HCT116 (cell line): ENCODE measurements at regions not wholly inside any gene's neighbourhood (a gene's known extent, or its start where the extent isn't known, plus 50 kb on each side); places are given as distances from the start of the nearest gene placed in this dataset.

Experiments
- ATAC-seq: fragments of 200-7000 bp; cut with Tn5 transposase; 2 replicates; pipeline ENCODE4 v1.9.1; 2020; ENCODE audit warnings: mild to moderate bottlenecking, moderate library complexity
- BruUV-seq: library from RNA; stranded (reverse); fragments of 400-500 nt; replicated peaks from 2 replicates; lab custom pipeline; 2021; lab: Mats Ljungman, UMichigan
- CTCF ChIA-PET: fragments of 300-600 bp; sonication (Branson Sonifier 250); formaldehyde crosslinking; loops from one replicate; lab custom pipeline; 2021; ENCODE audit warnings: antibody characterized with exemption; lab: Charles Lee
- POLR2A ChIA-PET: fragments of 300-600, 350-600 bp; sonication (Branson Sonifier 250); formaldehyde crosslinking; loops from one replicate; lab custom pipeline; 2021; ENCODE audit warnings: antibody characterized with exemption; lab: Charles Lee
- RAD21 ChIA-PET, 2 experiments: fragments of 300-600 bp; sonication (Branson Sonifier 250); formaldehyde crosslinking; loops; one replicate each; lab custom pipeline; 2023; ENCODE audit warnings: low total read pairs in 2 of 2; ENCODE audit not compliant: uncharacterized antibody in 2 of 2, unreplicated experiment in 2 of 2, low non-redundant PET in 1 of 2; lab: Charles Lee
- DNase-seq: peaks from one replicate; pipeline ENCODE4 v3.0.0-alpha.2; 2010; ENCODE audit warnings: low read depth, low spot score
- H2AFZ ChIP-seq: fragments of 200-600 bp; shearing (Covaris generic), sonication (generic); 2 replicates; pipeline ENCODE4 v1.6.1; 2017; ENCODE audit warnings: low read depth, mixed run types, mixed read lengths, antibody characterized with exemption, low read length; ENCODE audit not compliant: poor library complexity, severe bottlenecking
- H3K27ac ChIP-seq: 2 replicates; pipeline ENCODE4 v1.5.1; 2012; ENCODE audit warnings: low read depth, low read length
- H3K27me3 ChIP-seq: fragments of 200-600 bp; sonication (generic); 2 replicates; pipeline ENCODE4 v1.6.1; 2016; ENCODE audit warnings: mixed run types, low read length, mixed read lengths; ENCODE audit not compliant: insufficient read depth
- H3K36me3 ChIP-seq, 2 experiments: fragments of 200-500 bp in 1 of 2; fragments of 200-600 bp in 1 of 2; sonication (Bioruptor generic) in 1 of 2; sonication (generic) in 1 of 2; 2 replicates each; pipeline versions ENCODE4 v1.5.1 to v1.6.1; 2014 to 2016; ENCODE audit warnings: low read length in 2 of 2, inconsistent platforms in 1 of 2, mixed read lengths in 1 of 2, mixed run types in 1 of 2; ENCODE audit not compliant: insufficient read depth in 2 of 2, control insufficient read depth in 1 of 2
- H3K4me1 ChIP-seq, 2 experiments: fragments of 200-600 bp in 1 of 2; sonication (generic) in 1 of 2; 2 replicates each; pipeline versions ENCODE4 v1.5.1 to v1.6.1; 2012 to 2017; ENCODE audit warnings: low read length in 2 of 2, inconsistent platforms in 1 of 2, mild to moderate bottlenecking in 1 of 2, mixed read lengths in 1 of 2, mixed run types in 1 of 2, moderate library complexity in 1 of 2; ENCODE audit not compliant: insufficient read depth in 2 of 2, control insufficient read depth in 1 of 2
- H3K4me2 ChIP-seq: fragments of 200-600 bp; sonication (generic); 2 replicates; pipeline ENCODE4 v1.6.1; 2017; ENCODE audit warnings: mixed run types, low read length, mixed read lengths
- H3K4me3 ChIP-seq, 2 experiments: fragments of 200-600 bp in 1 of 2; sonication (generic) in 1 of 2; replicated peaks in 1 of 2; 2 replicates each; pipeline ENCODE4 v1.5.1; 2011 to 2016; ENCODE audit warnings: low read length in 2 of 2, control low read depth in 1 of 2, low read depth in 1 of 2, mild to moderate bottlenecking in 1 of 2, mixed read lengths in 1 of 2, mixed run types in 1 of 2
- H3K79me2 ChIP-seq: fragments of 200-600 bp; sonication (generic); 2 replicates; pipeline ENCODE4 v1.6.1; 2017; ENCODE audit warnings: mild to moderate bottlenecking, mixed run types, low read length, moderate library complexity, mixed read lengths; ENCODE audit not compliant: insufficient read depth
- H3K9ac ChIP-seq: fragments of 200-600 bp; sonication (generic); 2 replicates; pipeline ENCODE4 v1.6.1; 2016; ENCODE audit warnings: low read length, mixed read lengths
- H3K9me2 ChIP-seq: fragments of 200-600 bp; sonication (generic), shearing (Covaris generic); 2 replicates; pipeline ENCODE4 v1.6.1; 2017; ENCODE audit warnings: mixed run types, mild to moderate bottlenecking, moderate library complexity; ENCODE audit not compliant: insufficient read depth
- H3K9me3 ChIP-seq, 2 experiments: fragments of 200-500 bp in 1 of 2; fragments of 200-600 bp in 1 of 2; sonication (Bioruptor generic) in 1 of 2; sonication (generic) in 1 of 2; 2 replicates each; pipeline ENCODE4 v1.6.1; 2014 to 2017; ENCODE audit warnings: low read length in 2 of 2, mixed read lengths in 2 of 2, inconsistent platforms in 1 of 2, low read depth in 1 of 2, mild to moderate bottlenecking in 1 of 2, mixed run types in 1 of 2, moderate library complexity in 1 of 2; ENCODE audit not compliant: control insufficient read depth in 1 of 2, insufficient read depth in 1 of 2
- H4K20me1 ChIP-seq: fragments of 200-600 bp; sonication (generic), shearing (Covaris generic); 2 replicates; pipeline ENCODE4 v1.6.1; 2017; ENCODE audit warnings: mixed run types, mild to moderate bottlenecking, moderate library complexity; ENCODE audit not compliant: insufficient read depth
- ATF3 ChIP-seq: IDR thresholded peaks from 2 replicates; pipeline ENCODE4 v1.6.1; 2012
- CBX3 ChIP-seq: IDR thresholded peaks from 2 replicates; pipeline ENCODE4 v1.6.1; 2012; ENCODE audit warnings: low read depth
- CEBPB ChIP-seq: IDR thresholded peaks from 2 replicates; pipeline ENCODE4 v1.6.1; 2012; ENCODE audit warnings: low read depth
- EGR1 ChIP-seq: IDR thresholded peaks from 2 replicates; pipeline ENCODE4 v1.6.1; 2012; ENCODE audit warnings: low read depth
- ELF1 ChIP-seq: IDR thresholded peaks from 2 replicates; pipeline ENCODE4 v1.6.1; 2012; ENCODE audit warnings: low read depth, borderline replicate concordance
- EZH2 ChIP-seq: fragments of 200-600 bp; sonication (generic); IDR thresholded peaks from 2 replicates; pipeline ENCODE4 v1.6.1; 2017; ENCODE audit warnings: antibody characterized with exemption, mixed run types
- EZH2phosphoT487 ChIP-seq: fragments of 200-600 bp; IDR thresholded peaks from 2 replicates; pipeline ENCODE4 v1.6.1; 2018; ENCODE audit warnings: antibody characterized with exemption, borderline replicate concordance
- FOSL1 ChIP-seq: IDR thresholded peaks from 2 replicates; pipeline ENCODE4 v1.6.1; 2012; ENCODE audit warnings: low read depth
- JUND ChIP-seq: IDR thresholded peaks from 2 replicates; pipeline ENCODE4 v1.6.1; 2012
- MAX ChIP-seq: IDR thresholded peaks from 2 replicates; pipeline ENCODE4 v1.6.1; 2012
- POLR2A ChIP-seq: IDR thresholded peaks from 2 replicates; pipeline ENCODE4 v1.7.0; 2011; ENCODE audit warnings: borderline replicate concordance; ENCODE audit not compliant: insufficient read depth, insufficient read length; ENCODE audit errors: extremely low read depth
- POLR2AphosphoS5 ChIP-seq: IDR thresholded peaks from 2 replicates; pipeline ENCODE4 v1.6.1; 2011; ENCODE audit warnings: mild to moderate bottlenecking, low read depth, low read length, moderate library complexity
- RAD21 ChIP-seq: IDR thresholded peaks from 2 replicates; pipeline ENCODE4 v1.6.1; 2012; ENCODE audit warnings: low read depth, mild to moderate bottlenecking
- SIN3A ChIP-seq: IDR thresholded peaks from 2 replicates; pipeline ENCODE4 v1.6.1; 2012; ENCODE audit warnings: low read depth
- SP1 ChIP-seq: IDR thresholded peaks from 2 replicates; pipeline ENCODE4 v1.6.1; 2012; ENCODE audit warnings: low read depth
- SRF ChIP-seq: IDR thresholded peaks from 2 replicates; pipeline ENCODE4 v1.6.1; 2012; ENCODE audit warnings: low read depth
- TCF7L2 ChIP-seq: IDR thresholded peaks from 2 replicates; pipeline ENCODE4 v1.7.0; 2011; ENCODE audit warnings: borderline replicate concordance, inconsistent platforms; ENCODE audit not compliant: insufficient read depth, insufficient read length; ENCODE audit errors: extremely low read depth
- YY1 ChIP-seq: IDR thresholded peaks from 2 replicates; pipeline ENCODE4 v1.6.1; 2011; ENCODE audit warnings: low read length, low read depth, moderate library complexity, mild to moderate bottlenecking; ENCODE audit not compliant: insufficient replicate concordance; ENCODE audit errors: extremely low read depth
- ZFX ChIP-seq: fragments of 450-650 bp; IDR thresholded peaks from 2 replicates; pipeline ENCODE4 v1.6.1; 2017
- ZNF274 ChIP-seq: fragments of 200-500 bp; sonication (Bioruptor generic); IDR thresholded peaks from 2 replicates; pipeline ENCODE4 v1.6.1; 2014; ENCODE audit warnings: mild to moderate bottlenecking, low read depth, low read length, inconsistent platforms
- intact Hi-C: fragments of 100-400 bp; cut with micrococcal nuclease; formaldehyde crosslinking; loops from 2 replicates; pipeline ENCODE4 v1.10.0; 2022
- TF ChIP-seq, protein P1 (sequence below), 3 experiments: fragments of 200-600 bp in 1 of 3; sonication (generic) in 1 of 3; IDR thresholded peaks in 2 of 3; conservative IDR thresholded peaks in 1 of 3; 2 replicates each; pipeline ENCODE4 v1.5.1; 2012 to 2017; ENCODE audit warnings: low read depth in 2 of 3, low read length in 2 of 3, antibody characterized with exemption in 1 of 3, borderline replicate concordance in 1 of 3, control low read depth in 1 of 3, mild to moderate bottlenecking in 1 of 3, mixed read lengths in 1 of 3, mixed run types in 1 of 3, moderate library complexity in 1 of 3; ENCODE audit not compliant: insufficient read depth in 1 of 3

DNA sequence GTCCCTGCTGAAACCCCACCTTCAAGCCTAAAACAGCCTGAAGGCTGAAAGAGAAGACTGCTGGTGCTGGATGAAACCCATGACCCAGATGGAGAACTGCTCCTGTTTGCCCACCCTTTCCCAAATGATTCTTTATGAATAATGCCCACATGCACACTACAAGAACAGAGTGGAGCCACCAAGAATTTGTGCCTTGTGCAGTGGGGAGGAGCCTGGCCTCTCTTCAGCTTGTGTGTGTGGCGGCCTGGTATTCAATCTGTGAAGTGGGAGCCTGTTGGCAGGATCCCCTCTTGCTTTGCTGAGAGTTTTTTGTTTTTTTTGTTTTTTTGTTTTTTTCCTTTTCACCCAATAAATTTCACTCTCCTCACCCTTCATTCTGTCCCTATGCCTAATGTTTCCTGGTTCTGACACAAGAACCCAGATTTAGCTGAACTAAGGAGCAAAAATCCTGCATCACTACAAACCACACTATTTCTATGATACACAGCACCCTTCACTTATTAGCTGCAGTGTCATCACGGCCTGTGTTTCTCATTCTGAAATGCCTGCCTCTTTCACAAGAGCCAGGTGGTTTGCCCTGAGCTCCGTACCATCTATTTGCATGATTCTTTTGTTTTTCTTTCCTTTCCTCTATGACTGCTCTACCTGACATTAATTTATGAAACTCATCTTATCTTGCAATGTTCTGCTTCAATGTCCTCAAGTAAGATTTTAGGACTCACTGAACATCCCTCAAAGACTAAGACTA, 585.5 kb upstream of the ATXN7L3B start:
- no peak overlapping the region for H3K4me3 ChIP-seq
- TF ChIP-seq POLR2AphosphoS5 (no peak), JUND (no peak), MAX (no peak), EZH2phosphoT487 (no peak), RAD21 (no peak), FOSL1 (no peak), ELF1 (no peak), SRF (no peak), ZFX (no peak), ZNF274 (no peak), SIN3A (no peak), SP1 (no peak), EGR1 (no peak)
- TF ChIP-seq, all 23 proteins: peak for 0
- no peak overlapping the region for H3K9ac ChIP-seq
- H3K79me2 ChIP-seq, result no peaks in the 10 kb centered on the region
- no peaks in the 10 kb centered on the region for H3K9me2 ChIP-seq
- ChIA-PET POLR2A (no interaction called here), RAD21 (no interaction called here), CTCF (no interaction called here)
- no peaks in the 10 kb centered on the region for H3K4me1 ChIP-seq
- no peak overlapping the region for H3K4me2 ChIP-seq
- BruUV-seq, result no TSS peak
- DNase-seq (no peak), ATAC-seq (no peak)
- no peaks in the 10 kb centered on the region for H3K27me3 ChIP-seq
- intact Hi-C loops, result no loop called here
- no peak overlapping the region for H3K27ac ChIP-seq
- H4K20me1 ChIP-seq, result no peaks in the 10 kb centered on the region
- H3K36me3 ChIP-seq, result no peaks in the 10 kb centered on the region
- no peak overlapping the region for H2AFZ ChIP-seq
- H3K9me3 ChIP-seq, result no peaks in the 10 kb centered on the region

GRCh38 chr12:73964641-73965040, 573.0 kb upstream of the ATXN7L3B start:
- POLR2A ChIA-PET, result no interaction called here
- TF ChIP-seq CEBPB (no peak), TCF7L2 (no peak), POLR2A (no peak), POLR2AphosphoS5 (no peak), ATF3 (no peak), YY1 (no peak), SRF (no peak), SP1 (no peak), EZH2 (no peak), RAD21 (no peak), JUND (no peak), CBX3 (no peak), ZNF274 (no peak), EGR1 (no peak)
- TF ChIP-seq, protein P1, sequence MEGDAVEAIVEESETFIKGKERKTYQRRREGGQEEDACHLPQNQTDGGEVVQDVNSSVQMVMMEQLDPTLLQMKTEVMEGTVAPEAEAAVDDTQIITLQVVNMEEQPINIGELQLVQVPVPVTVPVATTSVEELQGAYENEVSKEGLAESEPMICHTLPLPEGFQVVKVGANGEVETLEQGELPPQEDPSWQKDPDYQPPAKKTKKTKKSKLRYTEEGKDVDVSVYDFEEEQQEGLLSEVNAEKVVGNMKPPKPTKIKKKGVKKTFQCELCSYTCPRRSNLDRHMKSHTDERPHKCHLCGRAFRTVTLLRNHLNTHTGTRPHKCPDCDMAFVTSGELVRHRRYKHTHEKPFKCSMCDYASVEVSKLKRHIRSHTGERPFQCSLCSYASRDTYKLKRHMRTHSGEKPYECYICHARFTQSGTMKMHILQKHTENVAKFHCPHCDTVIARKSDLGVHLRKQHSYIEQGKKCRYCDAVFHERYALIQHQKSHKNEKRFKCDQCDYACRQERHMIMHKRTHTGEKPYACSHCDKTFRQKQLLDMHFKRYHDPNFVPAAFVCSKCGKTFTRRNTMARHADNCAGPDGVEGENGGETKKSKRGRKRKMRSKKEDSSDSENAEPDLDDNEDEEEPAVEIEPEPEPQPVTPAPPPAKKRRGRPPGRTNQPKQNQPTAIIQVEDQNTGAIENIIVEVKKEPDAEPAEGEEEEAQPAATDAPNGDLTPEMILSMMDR (IDR thresholded peaks at IDR 0.05 in 2 of 3, conservative IDR thresholded peaks at IDR 0.05 in 1 of 3; ENCODE audit: borderline replicate concordance in 1 of 3, insufficient read depth in 1 of 3, low read depth in 2 of 3, low read length in 2 of 3), result no peak

More at GRCh38 chr12:73964641-73965040, 573.0 kb upstream of the ATXN7L3B start:
- ChIA-PET RAD21 (no interaction called here), CTCF (no interaction called here)
- Histone ChIP-seq H3K4me2 (no peak overlapping the region), H3K79me2 (no peaks in the 10 kb centered on the region), H4K20me1 (no peaks in the 10 kb centered on the region), H3K9me3 (no peaks in the 10 kb centered on the region), H2AFZ (no peak overlapping the region), H3K4me3 (no peak overlapping the region), H3K9me2 (no peaks in the 10 kb centered on the region), H3K9ac (no peak overlapping the region), H3K27ac (no peak overlapping the region), H3K4me1 (no peaks in the 10 kb centered on the region), H3K36me3 (no peaks in the 10 kb centered on the region), H3K27me3 (no peaks in the 10 kb centered on the region)
- no TSS peak for BruUV-seq
- no peak for ATAC-seq
- intact Hi-C loops, result no loop called here
- no peak for DNase-seq
